K562 (cell line): ENCODE measurements at regions not wholly inside any gene's neighbourhood (a gene's known extent, or its start where the extent isn't known, plus 50 kb on each side); places are given as distances from the start of the nearest gene placed in this dataset.

Experiments used
- ATAC-seq: fragments of 200-7000 bp; cut with Tn5 transposase; 3 replicates; pipeline ENCODE4 v1.9.1; 2020; ENCODE audit warnings: moderate library complexity
- BruUV-seq: library from RNA; stranded (reverse); fragments of 400-500 nt; replicated peaks from 2 replicates; lab custom pipeline; 2021; lab: Mats Ljungman, UMichigan
- CTCF ChIA-PET: fragments of 300-600 bp; formaldehyde crosslinking; extraction: SDS; loops from one replicate; lab custom pipeline; 2021; ENCODE audit warnings: low intra/inter-chr PET ratio; lab: Yijun Ruan, JAX
- POLR2A ChIA-PET: fragments of 300-600, 350-650 bp; sonication (Branson Sonifier 250); formaldehyde crosslinking; extraction: SDS; loops from one replicate; lab custom pipeline; 2021; ENCODE audit warnings: antibody characterized with exemption, inconsistent platforms; lab: Yijun Ruan, JAX
- DNase-seq, 4 experiments: peaks; one replicate each; pipeline versions ENCODE4 v3.0.0 to v3.0.0-alpha.2; 2011 to 2018; ENCODE audit warnings: low spot score in 3 of 4, mixed read lengths in 3 of 4; ENCODE audit errors: extremely low read depth in 1 of 4
- FAIRE-seq: peaks from 2 replicates; lab custom pipeline; 2011; peaks lifted over from hg19 to GRCh38; lab: Jason Lieb, UNC
- H2AFZ ChIP-seq: 2 replicates; pipeline ENCODE4 v1.6.0; 2011; ENCODE audit warnings: low read depth, low read length, control low read depth, inconsistent platforms
- H3K27ac ChIP-seq: fragments of 200-600 bp; 3 replicates; pipeline ENCODE4 v1.8.0; 2011; ENCODE audit warnings: low read depth, mild to moderate bottlenecking, control low read depth, inconsistent platforms, low read length, moderate library complexity, mixed read lengths; ENCODE audit errors: extremely low read depth
- H3K27me3 ChIP-seq, 2 experiments: fragments of 300-600 bp in 1 of 2; 2 replicates in 1 of 2; 3 replicates in 1 of 2; pipeline versions ENCODE4 v1.6.0 to v1.8.0; 2011; ENCODE audit warnings: inconsistent platforms in 2 of 2, low read length in 2 of 2, mild to moderate bottlenecking in 1 of 2, mixed read lengths in 1 of 2, moderate library complexity in 1 of 2; ENCODE audit not compliant: control insufficient read depth in 2 of 2, insufficient read depth in 2 of 2
- H3K36me3 ChIP-seq: fragments of 300-600 bp; 3 replicates; pipeline ENCODE4 v1.8.0; 2011; ENCODE audit warnings: mild to moderate bottlenecking, low read length, inconsistent platforms; ENCODE audit not compliant: control insufficient read depth, insufficient read depth
- H3K4me1 ChIP-seq, 2 experiments: fragments of 200-600 bp in 1 of 2; replicated peaks in 1 of 2; 2 replicates in 1 of 2; 3 replicates in 1 of 2; pipeline versions ENCODE4 v1.5.1 to v1.8.0; 2011; ENCODE audit warnings: inconsistent platforms in 2 of 2, low read length in 2 of 2, mild to moderate bottlenecking in 1 of 2, mixed read lengths in 1 of 2, moderate library complexity in 1 of 2; ENCODE audit not compliant: control insufficient read depth in 2 of 2, insufficient read depth in 2 of 2
- H3K4me2 ChIP-seq: 2 replicates; pipeline ENCODE4 v1.6.1; 2011; ENCODE audit warnings: low read length, control low read depth, inconsistent platforms, mixed read lengths; ENCODE audit not compliant: insufficient read depth
- H3K4me3 ChIP-seq: fragments of 200-600 bp; sonication (generic), shearing (Covaris generic); 2 replicates; pipeline ENCODE4 v1.5.1; 2016; ENCODE audit warnings: control low read depth, inconsistent platforms
- H3K79me2 ChIP-seq: fragments of 200-600 bp; 3 replicates; pipeline ENCODE4 v1.8.0; 2011; ENCODE audit warnings: low read length, inconsistent platforms; ENCODE audit not compliant: control insufficient read depth, insufficient read depth
- H3K9ac ChIP-seq, 2 experiments: 2 replicates each; pipeline versions ENCODE4 v1.6.0 to v1.6.1; 2011; ENCODE audit warnings: low read depth in 2 of 2, low read length in 2 of 2, control low read depth in 1 of 2, inconsistent platforms in 1 of 2, mild to moderate bottlenecking in 1 of 2, mixed read lengths in 1 of 2; ENCODE audit not compliant: insufficient read depth in 1 of 2
- H3K9me1 ChIP-seq: one replicate; pipeline ENCODE4 v1.6.0; 2011; ENCODE audit warnings: inconsistent platforms, mild to moderate bottlenecking, low read length, moderate library complexity; ENCODE audit not compliant: control insufficient read depth, insufficient read depth
- H3K9me3 ChIP-seq: replicated peaks from 2 replicates; pipeline ENCODE4 v1.5.1; 2011; ENCODE audit warnings: low read depth, low read length, inconsistent platforms; ENCODE audit not compliant: control insufficient read depth, insufficient read depth
- H4K20me1 ChIP-seq: replicated peaks from 2 replicates; pipeline ENCODE4 v1.6.1; 2011; ENCODE audit warnings: low read length, inconsistent platforms, mixed read lengths; ENCODE audit not compliant: control insufficient read depth, insufficient read depth
- CHD4 ChIP-seq: fragments of 200-600 bp; sonication (generic); IDR thresholded peaks from 3 replicates; pipeline ENCODE4 v1.6.1; 2012; ENCODE audit warnings: low read depth, mild to moderate bottlenecking, mixed read lengths, low read length, inconsistent platforms; ENCODE audit not compliant: insufficient read depth, insufficient replicate concordance, poor library complexity, severe bottlenecking
- CREB3L1 ChIP-seq: fragments of 450-650 bp; IDR thresholded peaks from 2 replicates; pipeline ENCODE4 v1.6.1; 2014; ENCODE audit warnings: low read depth, mild to moderate bottlenecking, moderate library complexity, borderline replicate concordance
- CREB5 ChIP-seq: fragments of 250-450 bp; sonication (Bioruptor Pico); IDR thresholded peaks from 2 replicates; pipeline ENCODE4 v1.5.0; 2020; ENCODE audit warnings: mild to moderate bottlenecking
- HOXB6 ChIP-seq: fragments of 250-450 bp; sonication (Bioruptor Pico); IDR thresholded peaks from 2 replicates; pipeline ENCODE4 v1.5.1; 2022; ENCODE audit warnings: mild to moderate bottlenecking, borderline replicate concordance
- NCOA6 ChIP-seq: fragments of 450-650 bp; IDR thresholded peaks from 2 replicates; pipeline ENCODE4 v1.6.1; 2017; ENCODE audit warnings: mild to moderate bottlenecking
- NR1H2 ChIP-seq: sonication (generic); formaldehyde crosslinking; IDR thresholded peaks from 2 replicates; pipeline ENCODE4 v1.4.0; 2020; ENCODE audit warnings: mild to moderate bottlenecking, missing genetic modification reagents
- PURB ChIP-seq: sonication (generic); formaldehyde crosslinking; IDR thresholded peaks from 2 replicates; pipeline ENCODE4 v1.9.0; 2021; ENCODE audit warnings: low read depth, mild to moderate bottlenecking, missing genetic modification reagents
- RBM25 ChIP-seq: fragments of 200-400 bp; formaldehyde crosslinking; IDR thresholded peaks from 2 replicates; pipeline ENCODE4 v1.6.1; 2018; ENCODE audit warnings: low read length, low read depth, moderate library complexity; ENCODE audit not compliant: severe bottlenecking
- SIRT6 ChIP-seq: IDR thresholded peaks from one replicate; pipeline ENCODE4 v1.6.1; 2012; ENCODE audit warnings: low read depth, mild to moderate bottlenecking, control low read depth, inconsistent platforms, low read length, moderate library complexity
- ZBTB26 ChIP-seq: fragments of 450-650 bp; formaldehyde crosslinking; IDR thresholded peaks from 2 replicates; pipeline ENCODE4 v1.4.0; 2022; ENCODE audit warnings: missing genetic modification characterization
- ZC3H8 ChIP-seq: fragments of 450-650 bp; IDR thresholded peaks from 2 replicates; pipeline ENCODE4 v1.6.1; 2017
- ZNF551 ChIP-seq: fragments of 250-450 bp; sonication (Bioruptor Pico); IDR thresholded peaks from 2 replicates; pipeline ENCODE4 v1.5.0; 2021; ENCODE audit warnings: mild to moderate bottlenecking, moderate library complexity
- ZNF655 ChIP-seq: fragments of 250-450 bp; sonication (Bioruptor Pico); IDR thresholded peaks from 2 replicates; pipeline ENCODE4 v1.5.0; 2021
- WGBS: fragments of 100-300 bp; shearing (Covaris generic); methylation state at CpG from one replicate; pipeline ENCODE4 v1.1.6; 2016; ENCODE audit warnings: low coverage, mixed read lengths; ENCODE audit not compliant: insufficient coverage; ENCODE audit errors: missing lambda C conversion rate; 5-methylcytosine and 5-hydroxymethylcytosine counted together
- in situ Hi-C: fragments of 300-500 bp; cut with MboI; formaldehyde crosslinking; loops from 4 replicates; pipeline ENCODE4 v1.15.0; 2018; ENCODE audit warnings: inconsistent platforms, mixed read lengths
- intact Hi-C: fragments of 100-400 bp; cut with micrococcal nuclease; formaldehyde crosslinking; loops from 2 replicates; pipeline ENCODE4 v1.14.2; 2022
- TF ChIP-seq, protein P1 (sequence below): sonication (generic); formaldehyde crosslinking; IDR thresholded peaks from 2 replicates; pipeline ENCODE4 v1.8.0; 2023; ENCODE audit warnings: mild to moderate bottlenecking, missing genetic modification reagents

- intact Hi-C loops (no loop called here), in situ Hi-C loops (no loop called here)
- Histone ChIP-seq H3K9me3 (no peaks in the 10 kb centered on the region), H3K9ac (no peak overlapping the region), H3K36me3 (no peaks in the 10 kb centered on the region), H3K4me1 (no peaks in the 10 kb centered on the region), H3K27me3 (no peaks in the 10 kb centered on the region), H3K27ac (no peak overlapping the region), H3K79me2 (no peaks in the 10 kb centered on the region), H2AFZ (no peak overlapping the region), H3K4me3 (no peak overlapping the region), H3K9me1 (no peaks in the 10 kb centered on the region), H4K20me1 (no peaks in the 10 kb centered on the region), H3K4me2 (no peak overlapping the region)
- no peak for DNase-seq
- no peak for FAIRE-seq
- ATAC-seq: no peak
- ChIA-PET POLR2A (no interaction called here), CTCF (no interaction called here)
- WGBS: 0% methylated on average over 2 of the region's 2 CpGs
- no TSS peak for BruUV-seq
- no peak for TF ChIP-seq CHD4
- no peak for TF ChIP-seq CREB5
- no peak for TF ChIP-seq PURB (CRISPR knock-in tag)
- TF ChIP-seq ZC3H8: no peak
- TF ChIP-seq RBM25: no peak
- TF ChIP-seq NR1H2 (CRISPR knock-in tag): no peak
- TF ChIP-seq, protein P1, sequence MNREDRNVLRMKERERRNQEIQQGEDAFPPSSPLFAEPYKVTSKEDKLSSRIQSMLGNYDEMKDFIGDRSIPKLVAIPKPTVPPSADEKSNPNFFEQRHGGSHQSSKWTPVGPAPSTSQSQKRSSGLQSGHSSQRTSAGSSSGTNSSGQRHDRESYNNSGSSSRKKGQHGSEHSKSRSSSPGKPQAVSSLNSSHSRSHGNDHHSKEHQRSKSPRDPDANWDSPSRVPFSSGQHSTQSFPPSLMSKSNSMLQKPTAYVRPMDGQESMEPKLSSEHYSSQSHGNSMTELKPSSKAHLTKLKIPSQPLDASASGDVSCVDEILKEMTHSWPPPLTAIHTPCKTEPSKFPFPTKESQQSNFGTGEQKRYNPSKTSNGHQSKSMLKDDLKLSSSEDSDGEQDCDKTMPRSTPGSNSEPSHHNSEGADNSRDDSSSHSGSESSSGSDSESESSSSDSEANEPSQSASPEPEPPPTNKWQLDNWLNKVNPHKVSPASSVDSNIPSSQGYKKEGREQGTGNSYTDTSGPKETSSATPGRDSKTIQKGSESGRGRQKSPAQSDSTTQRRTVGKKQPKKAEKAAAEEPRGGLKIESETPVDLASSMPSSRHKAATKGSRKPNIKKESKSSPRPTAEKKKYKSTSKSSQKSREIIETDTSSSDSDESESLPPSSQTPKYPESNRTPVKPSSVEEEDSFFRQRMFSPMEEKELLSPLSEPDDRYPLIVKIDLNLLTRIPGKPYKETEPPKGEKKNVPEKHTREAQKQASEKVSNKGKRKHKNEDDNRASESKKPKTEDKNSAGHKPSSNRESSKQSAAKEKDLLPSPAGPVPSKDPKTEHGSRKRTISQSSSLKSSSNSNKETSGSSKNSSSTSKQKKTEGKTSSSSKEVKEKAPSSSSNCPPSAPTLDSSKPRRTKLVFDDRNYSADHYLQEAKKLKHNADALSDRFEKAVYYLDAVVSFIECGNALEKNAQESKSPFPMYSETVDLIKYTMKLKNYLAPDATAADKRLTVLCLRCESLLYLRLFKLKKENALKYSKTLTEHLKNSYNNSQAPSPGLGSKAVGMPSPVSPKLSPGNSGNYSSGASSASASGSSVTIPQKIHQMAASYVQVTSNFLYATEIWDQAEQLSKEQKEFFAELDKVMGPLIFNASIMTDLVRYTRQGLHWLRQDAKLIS (CRISPR knock-in tag): no peak
- no peak for TF ChIP-seq HOXB6
- TF ChIP-seq ZNF551 (CRISPR knock-in tag): no peak
- no peak for TF ChIP-seq ZNF655 (CRISPR knock-in tag)
- TF ChIP-seq SIRT6: no peak
- no peak for TF ChIP-seq NCOA6
- TF ChIP-seq ZBTB26 (CRISPR knock-in tag): no peak
- TF ChIP-seq CREB3L1: no peak
These were observed 281.3 kb downstream of the EPM2A start for GRCh38 chr6:145454006-145454405.
